Muscle of arm (tissue), 1 donor: ENCODE measurements at regions not wholly inside any gene's neighbourhood (a gene's known extent, or its start where the extent isn't known, plus 50 kb on each side); places are given as distances from the start of the nearest gene placed in this dataset.
"Not testable (repeated sequence)": the region's sequence is repeated elsewhere in the genome, so short reads cannot be mapped to it uniquely, and the experiment has no call there.

Experiments used
- DNase-seq: peaks from one replicate; pipeline ENCODE4 v3.0.0-alpha.2; 2013

DNA sequence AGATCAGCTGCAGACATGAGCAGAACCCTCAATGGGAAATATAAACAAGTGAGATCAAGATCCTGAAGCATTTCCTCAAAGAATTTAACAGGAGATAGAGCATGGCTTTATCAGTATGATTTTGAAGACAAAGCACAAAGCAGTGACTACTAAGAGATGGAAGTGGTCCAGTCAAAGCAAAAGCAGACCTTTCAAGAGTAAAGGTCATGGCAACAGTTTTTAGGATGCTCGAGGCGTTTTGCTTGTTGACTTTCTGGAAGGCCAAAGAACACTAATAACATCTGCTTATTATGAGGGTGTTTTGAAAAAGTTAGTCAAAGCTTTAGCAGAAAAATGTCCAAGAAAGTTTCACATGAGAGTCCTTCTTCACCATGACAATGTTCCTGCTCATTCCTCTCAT is 128.5 kb downstream of the KCNE4 start:
- DNase-seq = no peak

DNA sequence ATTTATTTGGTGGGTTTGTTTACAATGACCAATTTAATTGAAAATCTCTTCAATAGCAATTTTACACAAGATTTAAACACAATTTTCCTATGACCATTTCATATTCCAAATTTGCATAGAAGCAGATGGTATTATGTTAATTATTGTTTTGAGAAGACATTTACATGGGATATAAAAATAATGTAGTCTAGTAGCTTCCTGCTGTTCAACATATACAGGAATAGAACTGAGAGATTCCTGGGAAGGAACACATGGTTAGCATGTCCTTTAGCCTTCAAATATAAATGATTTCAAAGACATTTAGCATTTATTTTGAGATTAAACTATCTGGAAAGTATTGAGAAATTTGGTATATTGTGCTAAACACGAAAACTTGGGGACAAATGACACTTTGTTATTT is 129.6 kb downstream of the KCNE4 start:
- no peak for DNase-seq

DNA sequence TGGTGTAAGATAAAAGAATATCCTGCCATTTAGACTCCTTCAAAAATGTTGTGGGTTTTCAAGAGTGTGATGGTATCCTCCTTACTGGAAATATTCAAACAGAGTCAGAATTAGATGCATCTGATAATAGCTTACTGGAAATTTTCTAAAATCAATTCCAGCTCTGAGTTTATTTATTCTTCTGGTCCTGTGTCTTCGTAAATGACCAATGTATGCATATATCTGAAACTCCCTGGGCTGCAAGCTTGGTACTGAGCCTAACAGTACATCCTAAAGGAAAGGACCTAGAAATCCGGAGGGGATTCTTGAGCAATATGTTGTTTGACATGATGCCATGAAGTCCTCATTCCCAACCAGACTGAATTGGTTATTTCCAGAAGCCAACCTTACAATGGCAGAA is 130.4 kb downstream of the KCNE4 start:
- DNase-seq = no peak

DNA sequence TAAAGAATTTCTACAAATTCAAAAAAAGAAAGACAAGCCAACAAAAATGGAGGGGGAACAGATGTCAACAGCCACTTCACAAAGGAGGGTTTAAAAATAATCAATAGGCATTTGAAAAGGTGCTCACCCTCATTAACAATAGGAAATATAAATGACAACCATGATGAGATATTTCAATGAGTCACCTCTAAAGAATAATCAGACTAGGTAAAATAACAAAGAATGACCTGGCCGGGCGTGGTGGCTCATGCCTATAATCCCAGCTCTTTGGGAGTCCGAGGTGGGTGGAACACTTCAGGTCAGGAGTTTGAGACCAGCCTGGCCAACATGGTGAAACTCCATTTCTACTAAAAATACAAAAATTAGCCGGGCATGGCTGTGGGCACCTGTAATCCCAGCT is 133.6 kb downstream of the KCNE4 start:
- no peak for DNase-seq

DNA sequence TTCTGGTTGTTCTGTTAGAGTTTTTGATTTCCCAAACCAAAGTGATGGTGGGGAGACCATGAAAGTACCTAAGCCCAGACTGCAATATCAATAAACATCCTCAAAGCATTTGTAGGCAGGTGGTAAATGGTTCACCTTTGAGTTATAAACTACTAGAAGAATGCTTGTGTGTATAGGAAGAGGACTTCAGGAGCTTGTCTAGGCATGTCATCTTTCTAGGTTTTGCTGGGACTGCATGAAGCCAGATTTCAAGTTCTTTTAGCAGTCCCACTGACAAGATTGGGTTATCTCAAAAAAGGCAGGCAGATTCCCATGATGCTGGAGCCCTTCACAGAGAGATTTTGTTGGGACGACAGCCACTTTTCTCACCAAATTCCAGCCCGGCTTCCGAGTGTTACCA is 135.3 kb downstream of the KCNE4 start:
- DNase-seq = no peak

DNA sequence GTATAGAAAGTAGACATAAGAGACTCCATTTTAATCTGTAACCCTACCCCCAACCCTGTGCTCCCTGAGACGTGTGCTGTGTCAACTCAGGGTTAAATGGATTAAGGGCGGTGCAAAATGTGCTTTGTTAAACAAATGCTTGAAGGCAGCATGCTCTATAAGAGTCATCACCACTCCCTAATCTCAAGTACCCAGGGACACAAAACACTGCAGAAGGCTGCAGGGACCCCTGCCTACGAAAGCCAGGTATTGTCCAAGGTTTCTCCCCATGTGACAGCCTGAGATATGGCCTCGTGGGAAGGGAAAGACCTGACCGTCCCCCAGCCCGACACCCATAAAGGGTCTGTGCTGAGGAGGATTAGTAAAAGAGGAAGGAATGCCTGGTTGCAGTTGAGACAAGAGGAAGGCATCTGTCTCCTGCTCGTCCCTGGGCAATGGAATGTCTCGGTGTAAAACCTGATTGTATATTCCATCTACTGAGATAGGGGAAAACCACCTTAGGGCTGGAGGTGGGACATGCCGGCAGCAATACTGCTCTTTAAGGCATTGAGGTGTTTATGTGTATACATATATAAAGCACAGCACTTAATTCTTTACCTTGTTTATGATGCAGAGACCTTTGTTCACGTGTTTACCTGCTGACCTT is 138.7 kb downstream of the KCNE4 start:
- not testable (repeated sequence) for DNase-seq

DNA sequence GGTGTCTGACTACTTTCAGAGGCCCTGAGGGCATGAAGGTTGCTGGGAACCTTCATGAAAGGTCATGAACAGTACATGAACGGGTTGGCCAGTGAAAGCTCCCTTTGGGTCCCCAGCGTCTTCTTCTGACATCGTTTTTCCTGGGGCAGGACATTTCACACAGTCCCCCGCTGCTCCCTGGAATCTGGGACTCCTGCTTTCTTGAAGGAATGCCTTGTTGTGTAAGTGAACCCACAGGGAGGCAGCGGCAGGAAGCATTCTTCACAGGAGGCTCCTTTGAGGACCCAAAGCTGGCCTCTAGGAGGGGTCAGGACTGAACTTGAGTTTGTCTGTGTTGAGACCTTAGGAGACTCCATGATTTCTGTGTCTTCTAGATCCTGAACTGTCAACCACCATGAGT is 144.3 kb downstream of the KCNE4 start:
- no peak for DNase-seq

DNA sequence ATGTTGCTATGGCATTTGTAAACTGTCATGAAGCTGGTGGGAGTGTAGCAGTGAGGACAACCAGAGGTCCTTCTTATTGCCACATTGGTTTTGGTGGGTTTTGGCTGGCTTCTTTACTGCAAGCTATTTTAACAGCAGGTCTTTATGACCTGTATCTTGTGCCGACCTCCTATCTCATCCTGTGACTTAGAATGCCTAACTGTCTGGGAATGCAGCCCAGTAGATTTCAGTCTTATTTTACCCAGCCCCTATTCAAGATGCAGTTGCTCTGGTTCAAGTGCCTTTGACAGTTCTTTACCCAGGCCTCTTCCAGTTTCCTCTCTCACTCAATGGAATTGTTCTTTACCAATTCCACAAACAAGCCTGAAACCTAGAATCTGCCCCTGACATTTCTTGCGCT is 145.1 kb downstream of the KCNE4 start:
- DNase-seq = no peak

DNA sequence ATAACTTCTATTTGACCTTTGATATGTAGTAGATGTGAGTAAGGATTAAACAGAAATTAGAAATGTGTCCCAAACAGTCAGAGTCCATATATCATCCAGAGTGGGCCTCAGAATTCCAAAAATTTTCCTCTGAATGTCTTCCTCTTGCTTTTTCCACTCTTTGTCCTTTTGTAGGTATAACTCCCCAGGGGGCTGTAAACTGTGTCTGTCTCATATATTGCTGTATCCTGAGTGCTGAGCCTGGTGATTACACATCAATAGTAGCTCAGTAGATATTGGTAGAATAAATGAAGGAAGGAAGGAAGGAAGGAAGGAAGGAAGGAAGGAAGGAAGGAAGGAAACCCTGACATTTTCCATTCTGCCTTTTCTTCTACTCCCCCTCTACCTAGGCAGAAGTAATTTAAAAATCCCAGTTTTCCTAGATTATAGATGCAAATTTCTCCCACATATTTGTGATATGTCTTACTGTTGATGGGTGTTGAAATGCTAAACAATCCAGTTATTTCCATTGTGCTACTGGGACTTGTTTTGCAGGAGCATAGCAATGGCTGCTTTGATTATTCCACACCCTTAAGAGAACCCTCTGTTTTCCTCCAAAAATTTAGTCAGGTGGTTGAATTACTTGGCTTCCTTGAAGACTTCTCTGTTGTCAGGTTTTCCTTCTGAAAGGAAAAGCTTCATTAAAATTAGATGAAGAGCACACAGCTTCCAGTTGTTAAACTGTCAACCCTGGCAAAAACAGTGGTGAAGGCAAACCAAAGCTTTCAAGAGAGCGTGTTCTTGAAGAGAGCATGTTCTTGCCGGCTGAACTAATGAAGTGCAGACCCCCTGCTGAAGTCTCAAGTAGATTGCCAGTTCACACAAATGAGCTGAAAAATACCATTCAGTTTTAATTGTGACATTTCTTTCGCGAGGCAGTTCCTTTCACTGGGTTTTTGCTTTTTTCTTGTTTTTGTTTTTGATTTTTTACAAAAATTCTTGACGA is 147.8 kb downstream of the KCNE4 start:
- DNase-seq = no peak

DNA sequence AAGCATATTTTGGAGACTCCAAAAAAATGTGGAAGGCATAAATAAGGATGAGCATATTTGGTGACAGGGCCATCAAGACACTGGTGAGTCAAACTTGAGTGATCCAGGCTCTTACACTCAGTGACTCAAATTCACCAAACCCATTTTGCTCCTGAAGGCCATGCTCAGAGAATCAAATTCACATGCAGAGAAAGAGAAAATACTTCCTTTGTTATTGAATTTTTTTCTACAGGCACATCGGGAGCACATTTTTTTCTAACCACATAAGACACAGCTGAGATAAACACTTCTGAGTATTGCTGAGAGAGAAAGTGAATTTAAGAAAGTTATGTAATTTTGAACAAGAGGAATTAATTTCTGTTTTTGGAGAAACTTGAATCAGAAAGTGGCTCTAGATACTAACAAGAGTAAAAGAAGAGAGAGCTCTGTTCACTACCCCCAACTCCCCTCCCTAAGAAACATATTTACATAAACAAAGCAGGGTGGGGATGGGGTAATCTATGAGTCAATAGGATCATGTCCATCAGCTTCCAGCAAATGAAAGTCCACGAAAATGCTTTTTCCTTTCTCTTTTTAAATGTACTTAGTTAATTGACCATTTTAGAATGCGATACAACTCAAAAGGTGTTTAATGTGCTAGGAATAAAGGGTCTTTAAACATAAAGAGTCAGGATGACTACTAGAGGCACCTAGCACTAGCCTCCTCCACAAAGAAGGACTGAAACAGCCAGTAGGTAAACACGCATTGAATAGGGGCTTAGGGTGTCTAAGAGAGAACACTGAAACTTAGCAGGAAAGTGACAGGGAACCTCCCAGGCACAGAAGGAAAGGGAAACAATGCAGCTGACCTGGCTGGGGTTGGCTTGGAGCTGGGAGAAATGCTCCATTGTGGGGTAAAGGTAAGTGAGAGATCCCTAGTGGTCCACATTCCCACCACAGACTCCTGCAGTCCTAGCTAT is 152.3 kb downstream of the KCNE4 start:
- no peak for DNase-seq

DNA sequence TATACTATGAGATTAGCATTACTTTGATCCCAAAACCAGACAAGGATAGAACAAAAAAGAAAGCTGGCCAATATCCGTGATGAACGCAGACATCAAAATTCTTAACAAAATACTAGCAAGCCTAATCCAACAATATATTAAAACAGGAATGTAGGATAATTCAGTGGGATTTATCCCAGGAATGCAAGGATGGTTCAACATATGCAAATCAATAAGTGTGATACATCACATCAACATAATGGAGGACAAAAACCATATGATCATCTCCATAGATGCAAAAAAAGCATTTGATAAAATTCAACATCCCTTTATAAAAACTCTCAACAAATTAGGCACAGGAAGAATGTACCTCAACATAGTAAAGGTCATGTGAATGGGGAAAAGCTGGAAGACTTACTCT is 158.5 kb downstream of the KCNE4 start:
- DNase-seq = no peak

DNA sequence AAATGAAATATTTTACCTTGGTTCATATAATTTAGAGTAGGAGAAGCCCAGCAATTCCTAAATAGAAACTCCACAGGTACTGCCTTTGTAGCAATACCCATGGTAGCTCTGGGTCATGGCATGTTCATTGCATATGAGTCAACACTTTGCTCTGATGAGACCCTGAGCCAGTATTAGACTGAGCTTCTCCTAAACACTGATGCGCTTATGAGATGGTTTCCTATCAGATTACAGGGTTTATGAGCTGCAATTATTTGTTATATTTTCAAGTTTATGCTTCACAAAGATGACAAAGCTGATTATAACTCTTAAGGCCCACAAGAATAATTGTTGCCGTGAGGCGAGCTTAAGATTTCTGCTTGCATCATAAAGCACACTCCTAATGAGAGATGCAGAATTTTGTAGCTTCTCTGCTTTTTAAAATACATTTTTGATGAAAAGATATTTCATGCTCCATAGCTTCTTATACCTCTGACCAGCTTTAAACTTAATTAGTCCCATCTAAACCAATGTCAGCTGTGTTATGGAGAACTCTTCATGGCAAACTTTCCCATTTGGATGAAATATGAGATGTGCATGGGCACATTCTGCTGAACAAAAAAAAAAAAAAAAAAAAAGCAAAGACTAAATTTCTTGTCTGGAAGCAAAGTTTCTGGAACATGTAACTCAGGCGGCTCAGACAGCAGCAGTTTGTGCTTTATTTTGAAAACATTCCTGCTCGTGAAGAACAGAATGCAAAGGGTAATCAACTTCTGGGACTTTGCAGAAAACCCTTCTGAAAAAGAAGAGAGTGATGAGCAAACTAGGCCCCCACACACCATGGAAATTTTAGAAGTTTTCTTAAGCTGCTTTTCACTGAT is 162.6 kb downstream of the KCNE4 start:
- DNase-seq = peak; percentile 29

DNA sequence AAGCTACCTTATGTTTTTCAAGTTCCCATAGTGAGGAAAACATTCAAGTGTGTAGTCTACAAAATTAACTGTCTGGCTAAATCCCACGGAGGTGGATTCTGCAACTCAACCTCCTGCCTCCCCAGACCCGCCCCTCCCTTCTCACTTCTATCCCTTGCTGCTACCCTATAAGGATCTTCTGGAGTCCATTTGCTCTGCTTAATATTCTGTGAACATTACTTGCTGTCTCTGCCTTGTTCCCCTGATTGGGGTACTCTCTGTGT is 163.2 kb downstream of the KCNE4 start:
- DNase-seq = no peak

DNA sequence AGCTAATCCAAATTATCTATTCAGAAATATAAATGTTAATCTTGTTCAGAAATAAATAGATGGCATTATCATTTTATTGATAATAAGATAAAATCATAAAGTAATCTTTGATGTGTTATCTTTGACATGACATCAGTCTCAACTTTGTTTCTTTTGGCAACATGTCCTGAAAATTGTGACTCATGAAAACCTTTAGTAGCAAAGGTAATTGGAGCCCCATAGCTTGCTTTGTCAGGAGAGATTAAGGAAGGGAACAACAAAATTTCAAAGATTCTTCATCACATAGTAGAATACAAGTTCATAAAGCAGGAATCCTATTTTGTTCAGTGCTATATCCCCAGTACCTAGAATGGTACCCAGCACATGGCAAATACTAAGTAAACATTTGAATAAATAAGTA is 165.4 kb downstream of the KCNE4 start:
- DNase-seq = no peak

DNA sequence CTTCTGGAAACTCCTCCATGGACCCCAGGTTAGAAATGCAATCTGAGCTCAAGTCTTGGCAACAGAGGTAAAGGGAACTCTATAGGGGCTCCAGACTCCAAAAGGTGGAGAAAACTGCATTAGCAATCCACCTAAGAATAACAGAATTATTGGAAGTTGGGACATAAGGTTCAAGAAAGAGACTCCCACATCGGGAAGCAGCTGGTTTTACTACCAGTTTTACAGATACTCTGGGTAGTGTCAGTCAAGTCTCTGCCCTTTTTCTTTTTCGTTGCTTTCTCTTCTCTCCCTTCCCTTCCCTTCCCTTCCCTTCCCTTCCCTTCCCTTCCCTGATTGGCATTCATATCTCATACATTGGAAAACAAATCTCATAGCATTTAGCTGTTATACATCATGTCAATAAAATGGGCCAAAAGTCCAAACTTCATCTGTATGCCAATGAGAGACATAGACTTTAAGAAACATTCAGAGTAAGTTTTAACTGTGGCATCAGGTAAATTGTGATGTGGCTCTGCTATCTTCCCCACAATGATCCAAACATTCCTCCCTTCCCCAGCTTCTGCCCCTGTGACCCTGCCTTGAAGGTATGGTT is 166.7 kb downstream of the KCNE4 start:
- DNase-seq = no peak

DNA sequence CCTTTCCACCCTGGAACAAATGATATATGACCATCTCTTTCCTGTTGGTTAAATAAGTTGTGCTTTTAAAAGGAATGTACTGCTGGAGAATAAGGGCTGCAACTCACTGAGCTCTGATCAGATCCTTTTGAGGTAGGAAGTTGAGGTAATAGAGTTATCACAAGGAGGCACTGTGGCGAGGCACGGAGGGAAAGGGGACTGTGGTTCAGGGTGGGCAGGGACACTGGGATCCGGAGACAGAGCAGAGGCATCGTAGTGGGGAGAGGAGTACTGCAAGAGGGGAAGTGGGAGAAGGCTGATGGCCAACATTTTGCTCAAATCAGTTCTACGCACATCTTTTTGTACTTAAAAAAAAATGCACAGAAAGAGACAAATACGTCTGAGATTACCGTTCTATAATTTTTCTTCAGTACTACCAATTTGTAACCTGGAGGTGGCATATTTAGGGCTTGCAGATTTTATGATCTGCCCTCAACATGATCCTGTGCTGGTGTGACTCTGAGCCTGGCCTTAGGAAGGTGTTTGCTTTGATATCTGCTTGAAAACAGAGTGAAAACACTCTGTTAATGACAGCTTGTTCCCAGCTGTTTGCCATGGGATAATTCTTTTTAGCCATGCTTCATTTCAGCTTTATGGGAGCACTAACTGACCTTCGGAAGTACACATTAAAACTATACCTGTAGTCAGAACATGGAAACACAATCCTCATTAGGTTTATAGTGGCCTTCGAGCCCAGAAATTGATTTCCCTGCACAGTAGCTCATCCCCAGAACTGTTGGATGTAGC is 168.1 kb downstream of the KCNE4 start:
- no peak for DNase-seq

DNA sequence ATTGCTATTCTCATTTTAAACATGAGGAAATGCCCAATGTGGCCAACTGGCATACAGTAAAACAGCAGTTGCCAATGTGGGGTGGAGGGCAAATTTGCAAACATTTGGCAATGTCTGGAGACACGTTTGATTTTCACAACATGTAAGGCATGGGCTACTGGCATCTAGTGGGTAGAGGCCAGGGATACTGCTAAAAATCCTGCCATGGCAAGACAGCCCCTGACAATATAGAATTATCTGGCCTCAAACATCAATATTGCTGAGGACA is 168.6 kb downstream of the KCNE4 start:
- DNase-seq = no peak

DNA sequence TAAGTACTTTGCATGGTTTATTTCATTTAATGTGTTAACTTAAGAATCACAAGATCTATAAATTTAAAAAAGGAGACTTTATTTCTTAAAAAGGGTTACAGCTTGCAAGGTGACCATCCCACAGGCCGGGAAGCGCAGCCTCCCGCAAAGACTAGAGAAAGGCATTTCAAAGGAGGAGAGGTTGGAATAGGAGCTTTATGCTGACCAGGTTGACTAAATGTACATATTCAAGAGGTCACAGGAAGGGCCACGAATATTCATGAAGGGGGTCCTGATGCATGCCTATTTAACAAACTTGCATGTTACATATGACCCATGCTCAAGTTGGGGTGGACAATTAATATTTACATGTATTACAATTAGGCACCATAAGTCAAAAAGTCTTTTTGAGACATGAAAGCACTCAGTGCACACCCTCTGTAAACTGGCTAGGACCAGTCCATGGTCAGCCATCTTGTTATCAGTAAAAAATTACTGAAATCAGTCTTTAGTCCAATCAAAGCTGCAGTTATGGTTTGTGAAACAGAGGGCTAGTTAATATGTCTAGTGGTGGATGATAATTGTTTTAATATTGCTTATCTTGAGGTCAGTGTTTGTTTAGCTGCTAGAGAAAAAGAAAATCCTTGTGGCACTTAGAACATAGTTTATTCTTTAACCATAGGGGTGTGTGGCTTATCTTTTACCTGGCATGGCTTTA is 169.3 kb downstream of the KCNE4 start:
- no peak for DNase-seq

DNA sequence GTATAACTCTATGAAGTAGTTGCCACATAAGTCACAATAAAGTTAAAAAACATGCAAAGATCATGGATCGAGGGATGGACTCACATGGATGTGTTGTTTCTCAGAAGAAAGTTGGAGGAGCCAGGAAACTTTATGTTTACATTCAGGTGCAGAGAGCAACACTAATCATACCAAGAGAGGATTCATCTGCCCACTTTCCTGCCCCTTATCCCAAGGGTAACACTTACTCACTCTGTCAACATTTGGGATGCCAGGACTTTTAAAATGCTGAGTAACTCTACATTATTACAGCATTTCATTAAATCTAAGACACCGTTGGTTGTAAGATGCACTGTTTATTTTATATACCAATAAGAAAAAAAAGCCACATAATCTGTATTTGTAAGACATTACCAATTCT is 170.4 kb downstream of the KCNE4 start:
- DNase-seq = no peak

DNA sequence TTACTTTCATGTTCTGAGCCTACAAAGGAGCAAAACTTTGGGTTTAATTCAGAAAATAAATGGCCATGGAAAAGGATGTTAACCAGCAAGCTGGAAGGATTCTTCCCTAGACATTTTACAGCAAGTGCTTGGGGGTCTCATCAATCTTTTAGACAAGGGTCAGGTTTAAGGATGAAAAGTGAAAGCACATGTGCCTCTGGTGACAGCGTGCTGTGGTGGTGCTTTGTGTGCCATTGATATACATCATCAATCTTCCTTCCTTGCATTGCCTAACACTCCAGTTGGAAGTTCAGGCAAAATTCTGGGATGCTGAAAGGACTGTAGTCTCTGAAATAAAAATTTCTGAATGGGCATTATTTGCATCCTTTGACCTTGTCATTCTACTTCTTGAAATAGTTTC is 171.2 kb downstream of the KCNE4 start:
- no peak for DNase-seq
